Endodermal cell (in vitro differentiated cells): ENCODE measurements at regions not wholly inside any gene's neighbourhood (a gene's known extent, or its start where the extent isn't known, plus 50 kb on each side); places are given as distances from the start of the nearest gene placed in this dataset.

Experiments
- DNase-seq: peaks from one replicate; pipeline ENCODE4 v3.0.0-alpha.2; 2017
- H3K27ac ChIP-seq: 2 replicates; pipeline ENCODE4 v1.5.1; 2013; ENCODE audit warnings: mild to moderate bottlenecking, low read depth, low read length, moderate library complexity
- H3K27me3 ChIP-seq: 2 replicates; pipeline ENCODE4 v1.6.1; 2013; ENCODE audit warnings: mild to moderate bottlenecking, low read length, moderate library complexity; ENCODE audit not compliant: insufficient read depth, control insufficient read depth, poor library complexity, severe bottlenecking
- H3K36me3 ChIP-seq: 2 replicates; pipeline ENCODE4 v1.7.0; 2013; ENCODE audit warnings: mild to moderate bottlenecking, low read length, moderate library complexity; ENCODE audit not compliant: control insufficient read depth, insufficient read depth
- H3K4me1 ChIP-seq: one replicate; pipeline ENCODE4 v1.7.0; 2013; ENCODE audit warnings: low read length; ENCODE audit not compliant: control insufficient read depth, insufficient read depth
- H3K4me3 ChIP-seq: 2 replicates; pipeline ENCODE4 v1.5.1; 2013; ENCODE audit warnings: mild to moderate bottlenecking, low read length, moderate library complexity
- H3K9ac ChIP-seq: 2 replicates; pipeline ENCODE4 v1.6.1; 2013; ENCODE audit warnings: mild to moderate bottlenecking, low read length, moderate library complexity; ENCODE audit not compliant: poor library complexity, severe bottlenecking; ENCODE audit errors: extremely low read depth
- H3K9me3 ChIP-seq: 2 replicates; pipeline ENCODE4 v1.6.1; 2013; ENCODE audit warnings: mild to moderate bottlenecking, low read length, moderate library complexity; ENCODE audit not compliant: control insufficient read depth
- H3K27ac Mint-ChIP-seq: 2 replicates; pipeline ENCODE4 v1.8.0; 2020; ENCODE audit warnings: mixed read lengths
- H3K27me3 Mint-ChIP-seq: 2 replicates; pipeline ENCODE4 v1.8.0; 2021; ENCODE audit warnings: mild to moderate bottlenecking, mixed read lengths; ENCODE audit not compliant: insufficient read depth
- H3K36me3 Mint-ChIP-seq: 2 replicates; pipeline ENCODE4 v1.8.0; 2020; ENCODE audit warnings: low read depth, mixed read lengths
- H3K4me1 Mint-ChIP-seq: 2 replicates; pipeline ENCODE4 v1.8.0; 2020; ENCODE audit warnings: mixed read lengths
- H3K4me3 Mint-ChIP-seq: 2 replicates; pipeline ENCODE4 v1.8.0; 2020; ENCODE audit warnings: mild to moderate bottlenecking, moderate library complexity, mixed read lengths
- H3K9me3 Mint-ChIP-seq: 2 replicates; pipeline ENCODE4 v1.8.0; 2020; ENCODE audit warnings: mild to moderate bottlenecking, mixed read lengths
- WGBS, 2 experiments: methylation state at CpG; one replicate each; pipeline versions ENCODE4 v1.1.5 to v1.1.7; 2013; ENCODE audit warnings: missing lambda C conversion rate in 2 of 2, mixed read lengths in 1 of 2; ENCODE audit not compliant: insufficient coverage in 1 of 2, insufficient read length in 1 of 2; 5-methylcytosine and 5-hydroxymethylcytosine counted together
- TF ChIP-seq, protein P1 (sequence below): fragments of 200-600 bp; sonication (generic); conservative IDR thresholded peaks from 2 replicates; pipeline ENCODE4 v1.5.0; 2021; ENCODE audit warnings: antibody characterized with exemption, mild to moderate bottlenecking

- Histone ChIP-seq H3K4me3 (no peak overlapping the region), H3K4me1 (no peaks in the 10 kb centered on the region), H3K27me3 (no peaks in the 10 kb centered on the region), H3K27ac (no peak overlapping the region), H3K9ac (no peak overlapping the region), H3K9me3 (no peaks in the 10 kb centered on the region), H3K36me3 (no peaks in the 10 kb centered on the region)
- peak; percentile 78 for DNase-seq
- no peak overlapping the region for H3K4me3 Mint-ChIP-seq
- H3K9me3 Mint-ChIP-seq, result no peaks in the 10 kb centered on the region
- H3K27ac Mint-ChIP-seq, result no peak overlapping the region
- H3K36me3 Mint-ChIP-seq, result peaks cover 6% of the 10 kb centered on the region
- H3K4me1 Mint-ChIP-seq, result peaks cover 12% of the 10 kb centered on the region
- WGBS, 2 experiments, result 94 to 97% methylated on average over 5 to 8 of the region's 8 CpGs
- peaks cover 3% of the 10 kb centered on the region for H3K27me3 Mint-ChIP-seq
- TF ChIP-seq, protein P1, sequence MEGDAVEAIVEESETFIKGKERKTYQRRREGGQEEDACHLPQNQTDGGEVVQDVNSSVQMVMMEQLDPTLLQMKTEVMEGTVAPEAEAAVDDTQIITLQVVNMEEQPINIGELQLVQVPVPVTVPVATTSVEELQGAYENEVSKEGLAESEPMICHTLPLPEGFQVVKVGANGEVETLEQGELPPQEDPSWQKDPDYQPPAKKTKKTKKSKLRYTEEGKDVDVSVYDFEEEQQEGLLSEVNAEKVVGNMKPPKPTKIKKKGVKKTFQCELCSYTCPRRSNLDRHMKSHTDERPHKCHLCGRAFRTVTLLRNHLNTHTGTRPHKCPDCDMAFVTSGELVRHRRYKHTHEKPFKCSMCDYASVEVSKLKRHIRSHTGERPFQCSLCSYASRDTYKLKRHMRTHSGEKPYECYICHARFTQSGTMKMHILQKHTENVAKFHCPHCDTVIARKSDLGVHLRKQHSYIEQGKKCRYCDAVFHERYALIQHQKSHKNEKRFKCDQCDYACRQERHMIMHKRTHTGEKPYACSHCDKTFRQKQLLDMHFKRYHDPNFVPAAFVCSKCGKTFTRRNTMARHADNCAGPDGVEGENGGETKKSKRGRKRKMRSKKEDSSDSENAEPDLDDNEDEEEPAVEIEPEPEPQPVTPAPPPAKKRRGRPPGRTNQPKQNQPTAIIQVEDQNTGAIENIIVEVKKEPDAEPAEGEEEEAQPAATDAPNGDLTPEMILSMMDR, result peak; percentile 59
Observed at GRCh38 chr22:26797910-26798309, 140.5 kb downstream of the MIAT start.

DNA sequence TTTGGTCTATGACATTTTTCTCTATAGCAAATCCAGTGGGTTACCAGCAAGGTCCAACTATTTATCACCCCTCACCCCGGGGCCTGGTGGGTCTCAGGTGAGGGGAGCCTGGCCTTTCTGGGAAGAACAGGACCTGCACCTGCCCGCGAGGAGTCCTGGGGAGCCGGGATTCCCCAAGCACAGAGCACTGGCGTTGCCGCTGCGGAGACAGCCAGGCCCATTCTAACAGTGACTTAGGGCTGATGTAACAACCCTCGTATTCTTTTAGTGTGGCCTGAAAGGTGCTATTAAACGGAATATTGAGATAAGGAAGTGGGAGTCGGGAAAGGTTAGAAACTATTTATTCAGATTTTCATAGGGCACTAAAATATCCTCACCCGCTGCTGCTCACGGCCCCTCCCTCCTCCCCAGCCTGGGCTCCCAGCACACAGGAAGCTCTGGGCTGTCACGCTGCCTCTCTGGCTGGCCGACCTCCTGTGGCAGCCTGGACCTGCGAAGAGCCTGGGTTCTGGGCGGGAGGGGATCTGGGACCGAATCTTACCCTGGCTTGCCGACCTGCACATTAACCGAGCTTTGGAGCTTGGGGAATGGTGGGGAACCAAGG, 141.2 kb downstream of the MIAT start:
- H3K4me3 Mint-ChIP-seq, result no peak overlapping the region
- no peaks in the 10 kb centered on the region for H3K9me3 ChIP-seq
- WGBS, 2 experiments, result 85 to 86% methylated on average over 13 to 19 of the region's 19 CpGs
- DNase-seq, result peak; percentile 64
- H3K36me3 ChIP-seq, result no peaks in the 10 kb centered on the region
- no peaks in the 10 kb centered on the region for H3K27me3 ChIP-seq
- H3K27ac Mint-ChIP-seq, result no peak overlapping the region
- H3K4me3 ChIP-seq, result no peak overlapping the region
- peaks cover 3% of the 10 kb centered on the region for H3K27me3 Mint-ChIP-seq
- H3K9me3 Mint-ChIP-seq, result no peaks in the 10 kb centered on the region
- H3K9ac ChIP-seq, result no peak overlapping the region
- TF ChIP-seq, protein P1, result no peak
- H3K36me3 Mint-ChIP-seq, result peaks cover 6% of the 10 kb centered on the region
- peaks cover 12% of the 10 kb centered on the region for H3K4me1 Mint-ChIP-seq
- no peak overlapping the region for H3K27ac ChIP-seq
- H3K4me1 ChIP-seq, result no peaks in the 10 kb centered on the region

DNA sequence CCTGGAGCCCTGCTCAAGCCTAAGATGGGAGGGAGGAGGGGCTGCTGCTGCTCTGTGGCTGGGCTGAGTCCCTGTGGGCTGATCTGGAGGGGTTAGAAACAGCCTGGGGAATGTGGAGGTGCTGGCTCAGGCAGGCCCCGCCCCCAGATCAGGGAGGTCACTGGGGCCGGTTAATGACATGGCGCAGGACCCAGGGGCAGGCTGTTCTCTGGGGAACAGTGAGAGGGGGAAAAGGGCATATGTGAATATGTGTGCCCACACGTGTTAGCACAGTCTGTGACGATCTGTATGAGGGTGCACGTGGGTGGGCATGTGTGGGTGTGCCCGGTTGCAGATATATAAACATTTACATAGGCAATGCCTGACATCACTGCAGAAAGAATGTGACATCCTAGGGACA, 143.5 kb downstream of the MIAT start:
- Mint-ChIP-seq H3K4me3 (no peak overlapping the region), H3K27ac (peak overlapping the region; percentile 44), H3K4me1 (peaks cover 12% of the 10 kb centered on the region), H3K36me3 (no peaks in the 10 kb centered on the region), H3K27me3 (peaks cover 3% of the 10 kb centered on the region), H3K9me3 (no peaks in the 10 kb centered on the region)
- Histone ChIP-seq H3K4me3 (no peak overlapping the region), H3K36me3 (no peaks in the 10 kb centered on the region), H3K27me3 (no peaks in the 10 kb centered on the region), H3K9me3 (no peaks in the 10 kb centered on the region), H3K9ac (no peak overlapping the region), H3K4me1 (no peaks in the 10 kb centered on the region), H3K27ac (no peak overlapping the region)
- TF ChIP-seq, protein P1, result no peak
- DNase-seq, result peak; percentile 89
- 55 to 64% methylated on average over 3 to 7 of the region's 7 CpGs for WGBS, 2 experiments
